KMS-11 (cell line): ENCODE measurements at regions not wholly inside any gene's neighbourhood (a gene's known extent, or its start where the extent isn't known, plus 50 kb on each side); places are given as distances from the start of the nearest gene placed in this dataset.

Experiments
- H2AFZ ChIP-seq: fragments of 200-600 bp; sonication (generic); 2 replicates; pipeline ENCODE4 v1.6.1; 2016; ENCODE audit warnings: antibody characterized with exemption, mixed run types, low read depth
- H3K27ac ChIP-seq: fragments of 200-600 bp; sonication (generic); 2 replicates; pipeline ENCODE4 v1.6.1; 2016; ENCODE audit warnings: mild to moderate bottlenecking, mixed run types
- H3K27me3 ChIP-seq: fragments of 200-600 bp; sonication (generic); 2 replicates; pipeline ENCODE4 v1.6.1; 2017; ENCODE audit warnings: mild to moderate bottlenecking, low read depth, mixed run types, moderate library complexity; ENCODE audit not compliant: insufficient read depth
- H3K36me3 ChIP-seq: fragments of 200-600 bp; sonication (generic); 2 replicates; pipeline ENCODE4 v1.6.1; 2017; ENCODE audit warnings: mild to moderate bottlenecking, mixed run types; ENCODE audit not compliant: insufficient read depth
- H3K4me1 ChIP-seq: fragments of 200-600 bp; sonication (generic); 2 replicates; pipeline ENCODE4 v1.6.1; 2016; ENCODE audit warnings: mild to moderate bottlenecking, low read depth, mixed run types; ENCODE audit not compliant: poor library complexity, severe bottlenecking
- H3K4me2 ChIP-seq: fragments of 200-600 bp; sonication (generic); 2 replicates; pipeline ENCODE4 v1.7.0; 2016; ENCODE audit warnings: mild to moderate bottlenecking, mixed run types
- H3K4me3 ChIP-seq: fragments of 200-600 bp; sonication (generic); IDR thresholded peaks from 2 replicates; pipeline ENCODE4 v1.6.1; 2017; ENCODE audit warnings: low read depth, low read length, mixed read lengths; ENCODE audit not compliant: insufficient read depth
- H3K79me2 ChIP-seq: fragments of 200-600 bp; sonication (generic); 2 replicates; pipeline ENCODE4 v1.6.1; 2016; ENCODE audit warnings: low read depth, mixed run types; ENCODE audit not compliant: insufficient read depth
- H3K9ac ChIP-seq: fragments of 200-600 bp; sonication (generic); 2 replicates; pipeline ENCODE4 v1.6.1; 2016; ENCODE audit warnings: mild to moderate bottlenecking, mixed run types
- H4K20me1 ChIP-seq: fragments of 200-600 bp; sonication (generic); 2 replicates; pipeline ENCODE4 v1.6.1; 2016; ENCODE audit warnings: mild to moderate bottlenecking, mixed run types; ENCODE audit not compliant: insufficient read depth
- CTCF ChIP-seq: fragments of 200-600 bp; sonication (generic); conservative IDR thresholded peaks from 2 replicates; pipeline ENCODE4 v1.6.1; 2017; ENCODE audit warnings: low read depth, mild to moderate bottlenecking, antibody characterized with exemption, low read length, moderate library complexity, mixed read lengths

GRCh38 chr9:105050296-105050695 is 122.3 kb upstream of the ABCA1 start:
- Histone ChIP-seq H3K27ac (no peak overlapping the region), H3K4me2 (no peak overlapping the region), H3K27me3 (no peaks in the 10 kb centered on the region), H3K4me3 (no peak overlapping the region), H3K9ac (no peak overlapping the region), H3K79me2 (no peaks in the 10 kb centered on the region), H2AFZ (no peak overlapping the region), H4K20me1 (no peaks in the 10 kb centered on the region), H3K4me1 (no peaks in the 10 kb centered on the region), H3K36me3 (no peaks in the 10 kb centered on the region)
- no peak for TF ChIP-seq CTCF

- H3K27ac ChIP-seq, result no peak overlapping the region
- no peak overlapping the region for H3K9ac ChIP-seq
- H2AFZ ChIP-seq, result no peak overlapping the region
- H4K20me1 ChIP-seq, result no peaks in the 10 kb centered on the region
- H3K4me1 ChIP-seq, result no peaks in the 10 kb centered on the region
- no peak overlapping the region for H3K4me3 ChIP-seq
- H3K36me3 ChIP-seq, result no peaks in the 10 kb centered on the region
- no peak for TF ChIP-seq CTCF
- no peaks in the 10 kb centered on the region for H3K27me3 ChIP-seq
- H3K79me2 ChIP-seq, result no peaks in the 10 kb centered on the region
- H3K4me2 ChIP-seq, result no peak overlapping the region
Measured at GRCh38 chr9:105051897-105052296, 123.9 kb upstream of the ABCA1 start.

- Histone ChIP-seq H3K36me3 (no peaks in the 10 kb centered on the region), H3K27me3 (no peaks in the 10 kb centered on the region), H2AFZ (no peak overlapping the region), H3K79me2 (no peaks in the 10 kb centered on the region), H3K4me1 (no peaks in the 10 kb centered on the region), H3K4me2 (no peak overlapping the region), H3K9ac (no peak overlapping the region), H3K4me3 (no peak overlapping the region), H4K20me1 (no peaks in the 10 kb centered on the region), H3K27ac (no peak overlapping the region)
- TF ChIP-seq CTCF, result no peak
Measured at GRCh38 chr9:105052346-105052745, 124.4 kb upstream of the ABCA1 start.

GRCh38 chr9:105053209-105053652 is 125.3 kb upstream of the ABCA1 start:
- H3K4me1 ChIP-seq, result no peaks in the 10 kb centered on the region
- H3K36me3 ChIP-seq, result no peaks in the 10 kb centered on the region
- H4K20me1 ChIP-seq, result no peaks in the 10 kb centered on the region
- H3K79me2 ChIP-seq, result no peaks in the 10 kb centered on the region
- no peak overlapping the region for H3K4me3 ChIP-seq
- no peak overlapping the region for H3K4me2 ChIP-seq
- no peak for TF ChIP-seq CTCF
- no peak overlapping the region for H2AFZ ChIP-seq
- no peak overlapping the region for H3K9ac ChIP-seq
- H3K27ac ChIP-seq, result no peak overlapping the region
- H3K27me3 ChIP-seq, result no peaks in the 10 kb centered on the region
